Stomach smooth muscle (tissue), 2 donors: ENCODE measurements at regions not wholly inside any gene's neighbourhood (a gene's known extent, or its start where the extent isn't known, plus 50 kb on each side); places are given as distances from the start of the nearest gene placed in this dataset.

Experiments
- H3K27ac ChIP-seq: one replicate; pipeline ENCODE4 v1.7.0; 2013; ENCODE audit warnings: mild to moderate bottlenecking, low read length, inconsistent platforms
- H3K27me3 ChIP-seq, 2 donors: one replicate each; pipeline ENCODE4 v1.7.0; 2013; ENCODE audit warnings: low read length in 2 of 2; ENCODE audit not compliant: insufficient read depth in 2 of 2, control insufficient read depth in 1 of 2
- H3K36me3 ChIP-seq, 2 donors: one replicate each; pipeline ENCODE4 v1.7.0; 2013; ENCODE audit warnings: low read length in 2 of 2; ENCODE audit not compliant: control insufficient read depth in 2 of 2, insufficient read depth in 2 of 2
- H3K4me1 ChIP-seq: one replicate; pipeline ENCODE4 v1.7.0; 2013; ENCODE audit warnings: low read length; ENCODE audit not compliant: control insufficient read depth, insufficient read depth
- H3K4me3 ChIP-seq, 2 donors: one replicate each; pipeline ENCODE4 v1.7.0; 2013; ENCODE audit warnings: low read length in 2 of 2
- H3K9ac ChIP-seq, 2 donors: one replicate each; pipeline ENCODE4 v1.7.0; 2013; ENCODE audit warnings: low read length in 2 of 2, mild to moderate bottlenecking in 1 of 2
- H3K9me3 ChIP-seq, 2 donors: one replicate each; pipeline ENCODE4 v1.7.0; 2013; ENCODE audit warnings: low read length in 2 of 2; ENCODE audit not compliant: control insufficient read depth in 2 of 2
- donor health status: healthy.
- donor health status: Pancreatic carcinoma.

GRCh38 chr14:71380271-71380670 lies 473.0 kb downstream of the PCNX1 start:
- Histone ChIP-seq H3K9me3 (no peaks in the 10 kb centered on the region), H3K36me3 (no peaks in the 10 kb centered on the region), H3K4me3 (no peak overlapping the region), H3K27ac (no peak overlapping the region), H3K4me1 (no peaks in the 10 kb centered on the region), H3K27me3 (no peaks in the 10 kb centered on the region), H3K9ac (no peak overlapping the region)

DNA sequence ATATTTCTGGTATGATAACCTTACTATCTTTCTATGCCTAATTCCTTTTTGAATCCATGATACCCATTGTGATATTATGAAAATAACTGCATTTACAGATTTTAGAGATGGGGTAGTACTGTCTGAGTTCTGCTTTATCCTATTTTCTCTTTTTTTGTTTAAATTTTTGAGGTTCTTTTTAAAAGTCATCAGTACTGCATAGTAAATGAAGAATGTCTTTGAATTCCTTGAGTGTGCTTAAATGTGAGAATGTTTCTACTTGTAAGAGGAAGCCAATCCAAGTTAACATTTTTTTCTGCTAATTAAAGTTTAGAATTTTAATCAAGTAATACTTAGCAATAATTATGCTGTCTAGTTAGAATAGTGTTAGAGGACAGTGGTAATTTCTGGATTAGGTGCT lies 474.6 kb downstream of the PCNX1 start:
- no peaks in the 10 kb centered on the region for H3K36me3 ChIP-seq
- H3K9ac ChIP-seq = no peak overlapping the region
- no peak overlapping the region for H3K27ac ChIP-seq
- no peaks in the 10 kb centered on the region for H3K4me1 ChIP-seq
- H3K27me3 ChIP-seq = no peaks in the 10 kb centered on the region
- no peak overlapping the region for H3K4me3 ChIP-seq
- H3K9me3 ChIP-seq = no peaks in the 10 kb centered on the region

DNA sequence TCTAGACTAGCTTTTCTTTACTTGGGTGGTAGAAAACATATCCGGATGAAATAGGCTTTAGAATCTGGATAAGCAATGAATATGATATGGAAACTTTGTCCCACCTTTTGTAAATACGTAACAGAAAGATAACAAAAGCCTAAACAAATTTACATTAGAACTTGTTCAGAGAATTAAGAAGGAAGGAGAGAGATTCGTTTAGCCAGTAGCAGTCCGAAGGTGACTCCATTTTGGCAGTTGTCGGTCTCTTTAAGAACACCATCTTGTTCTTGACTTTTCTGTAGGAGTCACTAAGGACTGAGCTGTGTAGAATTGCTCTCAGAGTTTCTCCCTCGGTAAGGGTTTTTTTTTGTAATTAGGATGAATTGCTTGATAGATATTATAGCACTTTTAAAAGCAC lies 475.1 kb downstream of the PCNX1 start:
- H3K9ac ChIP-seq = no peak overlapping the region
- H3K4me1 ChIP-seq = no peaks in the 10 kb centered on the region
- H3K36me3 ChIP-seq = no peaks in the 10 kb centered on the region

DNA sequence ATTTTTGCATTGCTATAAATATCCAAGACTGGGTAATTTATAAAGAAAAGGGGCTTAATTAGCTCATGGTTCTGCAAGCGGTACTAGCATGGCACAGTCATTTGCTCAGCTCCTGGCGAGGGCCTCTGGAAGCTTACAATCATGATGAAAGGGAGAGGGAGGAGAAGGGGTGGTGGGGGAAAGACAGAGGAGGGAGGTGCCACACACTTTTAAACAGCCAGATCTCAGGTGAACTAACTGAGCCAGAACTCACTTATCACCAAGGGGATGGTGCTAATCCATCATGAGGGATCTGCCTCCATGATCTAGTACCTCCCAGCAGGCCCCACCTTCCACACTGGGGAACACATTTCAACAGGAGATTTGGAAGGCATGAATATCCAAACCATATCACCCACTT lies 476.3 kb downstream of the PCNX1 start:
- H3K27me3 ChIP-seq = no peaks in the 10 kb centered on the region
- no peak overlapping the region for H3K9ac ChIP-seq
- H3K4me3 ChIP-seq = no peak overlapping the region
- H3K9me3 ChIP-seq = no peaks in the 10 kb centered on the region
- no peak overlapping the region for H3K27ac ChIP-seq
- no peaks in the 10 kb centered on the region for H3K36me3 ChIP-seq
- no peaks in the 10 kb centered on the region for H3K4me1 ChIP-seq

More for the DNA sequence above, 475.1 kb downstream of the PCNX1 start:
- Histone ChIP-seq H3K9me3 (no peaks in the 10 kb centered on the region), H3K27ac (no peak overlapping the region), H3K4me3 (no peak overlapping the region), H3K27me3 (no peaks in the 10 kb centered on the region)

- Histone ChIP-seq H3K36me3 (no peaks in the 10 kb centered on the region), H3K27ac (no peak overlapping the region), H3K9me3 (no peaks in the 10 kb centered on the region), H3K27me3 (no peaks in the 10 kb centered on the region), H3K9ac (no peak overlapping the region), H3K4me1 (no peaks in the 10 kb centered on the region), H3K4me3 (no peak overlapping the region)
Observed at GRCh38 chr14:71384007-71384845, 477.0 kb downstream of the PCNX1 start.

DNA sequence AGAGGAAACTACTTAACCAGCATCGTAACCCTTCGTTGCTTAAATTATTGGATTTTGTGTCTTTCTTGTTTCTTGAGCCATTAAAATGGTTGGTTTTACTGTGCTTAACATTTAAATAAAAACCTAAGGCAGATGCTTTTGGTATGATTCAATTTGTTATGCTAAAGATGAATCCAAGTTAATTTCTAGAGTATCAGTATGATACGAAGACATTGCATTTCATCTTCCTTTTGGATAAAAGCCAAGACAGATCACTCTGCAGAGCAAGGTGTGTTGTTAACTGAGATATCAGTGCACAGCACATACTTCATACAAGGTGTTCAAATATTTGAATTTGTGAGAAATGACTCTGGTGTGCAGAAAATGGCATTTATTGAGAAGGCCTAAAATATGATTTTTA lies 480.5 kb downstream of the PCNX1 start:
- Histone ChIP-seq H3K36me3 (no peaks in the 10 kb centered on the region), H3K9me3 (no peaks in the 10 kb centered on the region), H3K4me3 (no peak overlapping the region), H3K27me3 (no peaks in the 10 kb centered on the region), H3K4me1 (no peaks in the 10 kb centered on the region), H3K27ac (no peak overlapping the region), H3K9ac (no peak overlapping the region)

GRCh38 chr14:71388336-71388735 lies 481.1 kb downstream of the PCNX1 start:
- Histone ChIP-seq H3K36me3 (no peaks in the 10 kb centered on the region), H3K27ac (no peak overlapping the region), H3K27me3 (no peaks in the 10 kb centered on the region), H3K9me3 (no peaks in the 10 kb centered on the region), H3K4me1 (no peaks in the 10 kb centered on the region), H3K9ac (no peak overlapping the region), H3K4me3 (no peak overlapping the region)

- Histone ChIP-seq H3K4me1 (no peaks in the 10 kb centered on the region), H3K36me3 (no peaks in the 10 kb centered on the region), H3K27ac (no peak overlapping the region), H3K9me3 (no peaks in the 10 kb centered on the region), H3K4me3 (no peak overlapping the region), H3K27me3 (no peaks in the 10 kb centered on the region), H3K9ac (no peak overlapping the region)
Observed at GRCh38 chr14:71388862-71389261, 481.6 kb downstream of the PCNX1 start.

GRCh38 chr14:71394386-71394785 lies 487.1 kb downstream of the PCNX1 start:
- Histone ChIP-seq H3K4me1 (no peaks in the 10 kb centered on the region), H3K36me3 (no peaks in the 10 kb centered on the region), H3K9me3 (no peaks in the 10 kb centered on the region), H3K27me3 (no peaks in the 10 kb centered on the region), H3K9ac (no peak overlapping the region), H3K4me3 (no peak overlapping the region), H3K27ac (no peak overlapping the region)

- Histone ChIP-seq H3K27me3 (no peaks in the 10 kb centered on the region), H3K27ac (no peak overlapping the region), H3K4me3 (no peak overlapping the region), H3K4me1 (no peaks in the 10 kb centered on the region), H3K9me3 (no peaks in the 10 kb centered on the region), H3K9ac (no peak overlapping the region), H3K36me3 (no peaks in the 10 kb centered on the region)
Observed at GRCh38 chr14:71395151-71395604, 487.9 kb downstream of the PCNX1 start.

DNA sequence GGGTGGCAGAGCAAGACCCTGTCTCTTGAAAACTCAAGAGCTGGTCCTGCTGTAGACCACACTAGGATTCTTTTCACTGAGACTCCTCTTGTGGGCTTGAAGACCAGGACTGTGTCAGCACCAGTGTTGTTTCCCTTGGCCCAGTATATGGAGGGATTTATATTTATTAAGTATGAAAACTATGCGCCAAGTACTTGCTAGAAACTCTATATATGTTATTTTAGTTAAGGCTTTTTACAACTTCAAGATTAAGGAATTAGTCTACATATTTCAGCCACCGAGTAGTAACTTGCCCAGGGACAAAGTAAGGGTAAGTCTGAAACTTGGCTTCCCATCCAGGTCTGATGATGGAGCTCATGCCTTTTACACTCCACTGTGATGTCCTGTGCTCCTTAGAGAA lies 488.4 kb downstream of the PCNX1 start:
- Histone ChIP-seq H3K4me3 (no peak overlapping the region), H3K36me3 (no peaks in the 10 kb centered on the region), H3K27ac (no peak overlapping the region), H3K9me3 (no peaks in the 10 kb centered on the region), H3K9ac (no peak overlapping the region), H3K4me1 (no peaks in the 10 kb centered on the region), H3K27me3 (no peaks in the 10 kb centered on the region)
